OCI-LY7 (cell line): ENCODE measurements at regions not wholly inside any gene's neighbourhood (a gene's known extent, or its start where the extent isn't known, plus 50 kb on each side); places are given as distances from the start of the nearest gene placed in this dataset.

Experiments
- BruUV-seq: library from RNA; stranded (reverse); fragments of 400-500 nt; replicated peaks from 2 replicates; lab custom pipeline; 2021; lab: Mats Ljungman, UMichigan
- CTCF ChIA-PET: fragments of 300-600 bp; sonication (Branson Sonifier 250); formaldehyde crosslinking; loops from one replicate; lab custom pipeline; 2022; ENCODE audit warnings: antibody characterized with exemption; ENCODE audit not compliant: unreplicated experiment; lab: Charles Lee
- POLR2A ChIA-PET: fragments of 300-600 bp; sonication (Branson Sonifier 250); formaldehyde crosslinking; loops from one replicate; lab custom pipeline; 2022; ENCODE audit warnings: antibody characterized with exemption; lab: Charles Lee
- DNase-seq: peaks from one replicate; pipeline ENCODE4 v3.0.0-alpha.2; 2015; ENCODE audit warnings: low spot score
- H2AFZ ChIP-seq: fragments of 200-600 bp; sonication (generic), shearing (Covaris generic); 2 replicates; pipeline ENCODE4 v1.6.1; 2014; ENCODE audit warnings: mild to moderate bottlenecking, antibody characterized with exemption, low read length, moderate library complexity
- H3K27ac ChIP-seq: fragments of 200-600 bp; sonication (generic); 2 replicates; pipeline ENCODE4 v1.5.1; 2014; ENCODE audit warnings: mixed run types, low read depth, mild to moderate bottlenecking, moderate library complexity, low read length, inconsistent platforms; ENCODE audit not compliant: poor library complexity, severe bottlenecking
- H3K36me3 ChIP-seq: fragments of 200-600 bp; sonication (generic); 2 replicates; pipeline ENCODE4 v1.6.1; 2014; ENCODE audit warnings: mild to moderate bottlenecking, antibody characterized with exemption, low read length, moderate library complexity, mixed read lengths; ENCODE audit not compliant: insufficient read depth
- H3K4me1 ChIP-seq: fragments of 200-600 bp; sonication (generic); 2 replicates; pipeline ENCODE4 v1.5.1; 2014; ENCODE audit warnings: mild to moderate bottlenecking, low read length; ENCODE audit not compliant: insufficient read depth, poor library complexity, severe bottlenecking
- H3K4me2 ChIP-seq: fragments of 200-600 bp; sonication (generic); 2 replicates; pipeline ENCODE4 v1.6.1; 2014; ENCODE audit warnings: mild to moderate bottlenecking, low read length
- H3K4me3 ChIP-seq: fragments of 200-600 bp; sonication (generic); 2 replicates; pipeline ENCODE4 v1.5.1; 2014; ENCODE audit warnings: mild to moderate bottlenecking, low read depth, low read length; ENCODE audit not compliant: poor library complexity, severe bottlenecking
- H3K79me2 ChIP-seq: fragments of 200-600 bp; sonication (generic); 2 replicates; pipeline ENCODE4 v1.6.1; 2016; ENCODE audit warnings: low read depth, mild to moderate bottlenecking, low read length, moderate library complexity, mixed read lengths; ENCODE audit not compliant: insufficient read depth
- H3K9me2 ChIP-seq: fragments of 200-600 bp; sonication (generic); 2 replicates; pipeline ENCODE4 v1.6.1; 2016; ENCODE audit warnings: mild to moderate bottlenecking, low read length, mixed read lengths; ENCODE audit not compliant: insufficient read depth
- H3K9me3 ChIP-seq: fragments of 200-600 bp; sonication (generic); 2 replicates; pipeline ENCODE4 v1.6.1; 2014; ENCODE audit warnings: mild to moderate bottlenecking, mixed run types, low read length, mixed read lengths
- H4K20me1 ChIP-seq: fragments of 200-600 bp; sonication (generic); 2 replicates; pipeline ENCODE4 v1.6.1; 2014; ENCODE audit warnings: mild to moderate bottlenecking, antibody characterized with exemption, low read length, moderate library complexity, mixed read lengths; ENCODE audit not compliant: insufficient read depth
- EZH2phosphoT487 ChIP-seq: fragments of 200-600 bp; sonication (generic); IDR thresholded peaks from 2 replicates; pipeline ENCODE4 v1.6.1; 2018; ENCODE audit warnings: low read depth, borderline replicate concordance, mild to moderate bottlenecking, mixed run types, antibody characterized with exemption, low read length, moderate library complexity, mixed read lengths
- intact Hi-C: fragments of 100-400 bp; cut with micrococcal nuclease; formaldehyde crosslinking; loops from one replicate; pipeline ENCODE4 v1.10.0; 2022; ENCODE audit not compliant: unreplicated experiment
- TF ChIP-seq, protein P1 (sequence below): fragments of 200-600 bp; sonication (generic); conservative IDR thresholded peaks from 2 replicates; pipeline ENCODE4 v1.5.1; 2014; ENCODE audit warnings: mild to moderate bottlenecking, antibody characterized with exemption, low read length, moderate library complexity, mixed read lengths

DNA sequence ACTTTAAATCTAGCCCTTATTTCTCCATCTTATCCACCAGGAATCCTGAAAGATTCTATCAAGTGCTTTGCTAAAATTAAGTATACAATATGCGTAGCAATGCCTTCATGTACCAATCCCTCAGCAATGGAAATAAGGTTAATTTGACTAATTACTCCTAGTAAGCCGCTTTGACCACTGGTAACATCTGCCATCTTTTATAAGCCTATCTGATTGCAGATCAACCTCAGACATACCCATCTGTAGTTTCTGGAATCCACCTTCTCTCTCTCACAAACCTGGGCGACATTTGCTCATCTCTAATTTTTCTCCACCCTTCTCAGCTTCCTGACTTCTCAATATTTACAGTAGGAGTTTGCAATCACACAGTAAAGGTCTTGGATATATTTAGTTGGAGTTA, 138.8 kb upstream of the CRHR1 start:
- Histone ChIP-seq H3K4me1 (no peaks in the 10 kb centered on the region), H3K4me3 (no peak overlapping the region), H3K9me3 (no peaks in the 10 kb centered on the region), H3K4me2 (no peak overlapping the region), H3K79me2 (no peaks in the 10 kb centered on the region), H3K27ac (no peak overlapping the region), H3K9me2 (no peaks in the 10 kb centered on the region), H2AFZ (no peak overlapping the region), H4K20me1 (no peaks in the 10 kb centered on the region), H3K36me3 (no peaks in the 10 kb centered on the region)
- intact Hi-C loops = loop anchor here (10.0 kb wide), 1 partner anchor 149 kb away; no protein-coding TSS in a partner anchor
- POLR2A ChIA-PET = no interaction called here
- CTCF ChIA-PET = no interaction called here
- no TSS peak for BruUV-seq
- no peak for TF ChIP-seq EZH2phosphoT487
- TF ChIP-seq, protein P1, sequence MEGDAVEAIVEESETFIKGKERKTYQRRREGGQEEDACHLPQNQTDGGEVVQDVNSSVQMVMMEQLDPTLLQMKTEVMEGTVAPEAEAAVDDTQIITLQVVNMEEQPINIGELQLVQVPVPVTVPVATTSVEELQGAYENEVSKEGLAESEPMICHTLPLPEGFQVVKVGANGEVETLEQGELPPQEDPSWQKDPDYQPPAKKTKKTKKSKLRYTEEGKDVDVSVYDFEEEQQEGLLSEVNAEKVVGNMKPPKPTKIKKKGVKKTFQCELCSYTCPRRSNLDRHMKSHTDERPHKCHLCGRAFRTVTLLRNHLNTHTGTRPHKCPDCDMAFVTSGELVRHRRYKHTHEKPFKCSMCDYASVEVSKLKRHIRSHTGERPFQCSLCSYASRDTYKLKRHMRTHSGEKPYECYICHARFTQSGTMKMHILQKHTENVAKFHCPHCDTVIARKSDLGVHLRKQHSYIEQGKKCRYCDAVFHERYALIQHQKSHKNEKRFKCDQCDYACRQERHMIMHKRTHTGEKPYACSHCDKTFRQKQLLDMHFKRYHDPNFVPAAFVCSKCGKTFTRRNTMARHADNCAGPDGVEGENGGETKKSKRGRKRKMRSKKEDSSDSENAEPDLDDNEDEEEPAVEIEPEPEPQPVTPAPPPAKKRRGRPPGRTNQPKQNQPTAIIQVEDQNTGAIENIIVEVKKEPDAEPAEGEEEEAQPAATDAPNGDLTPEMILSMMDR = no peak
- DNase-seq = no peak

DNA sequence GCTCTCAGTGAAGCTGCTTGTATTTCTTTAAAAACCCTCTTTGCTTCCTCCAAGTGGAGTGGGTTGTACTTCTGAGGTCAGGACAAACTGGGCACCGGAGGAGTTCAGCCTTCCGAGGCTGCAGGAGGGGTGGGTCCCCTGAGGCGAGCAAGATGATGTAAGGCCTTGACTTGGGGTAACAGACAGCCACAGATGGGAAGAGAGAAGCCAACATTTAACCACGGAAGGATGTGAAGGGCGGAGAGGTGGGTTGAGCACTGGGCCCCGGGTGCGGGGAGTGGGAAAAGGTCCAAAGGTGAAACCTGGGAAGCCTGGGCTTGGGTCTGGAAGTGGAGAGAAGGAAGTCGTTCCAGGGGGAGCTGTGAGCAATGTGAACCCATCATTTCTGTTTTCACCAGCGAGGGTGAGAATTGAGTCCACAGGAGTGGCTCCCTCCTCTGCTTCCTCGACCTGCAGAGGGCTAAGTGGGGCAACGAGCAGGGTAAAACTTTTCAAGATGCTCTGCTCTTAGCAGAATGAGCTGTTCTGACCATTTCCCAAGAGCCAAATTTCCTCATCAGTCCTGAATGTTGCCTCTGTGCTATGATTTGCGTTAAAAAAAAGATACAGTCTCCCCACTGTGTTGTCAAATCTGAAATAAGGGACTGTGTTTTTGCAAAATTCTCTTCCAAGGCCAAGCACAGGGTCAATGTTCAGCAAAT, 137.7 kb upstream of the CRHR1 start:
- H3K4me2 ChIP-seq = no peak overlapping the region
- TF ChIP-seq EZH2phosphoT487 = no peak
- TF ChIP-seq, protein P1 = no peak
- ChIA-PET CTCF (interaction anchor here (0.5 kb wide), 1 partner anchor 141 kb away, joined by 3 read pairs; no protein-coding TSS in a partner anchor), POLR2A (interaction anchor here (1.0 kb wide), 1 partner anchor 21 kb away, joined by 4 read pairs; no protein-coding TSS in a partner anchor)
- no peaks in the 10 kb centered on the region for H4K20me1 ChIP-seq
- no TSS peak for BruUV-seq
- intact Hi-C loops = loop anchor here (2.0 to 10.0 kb wide), 2 partner anchors 148 to 208 kb away; no protein-coding TSS in a partner anchor
- no peaks in the 10 kb centered on the region for H3K36me3 ChIP-seq
- no peaks in the 10 kb centered on the region for H3K9me2 ChIP-seq
- DNase-seq = no peak
- no peak overlapping the region for H3K27ac ChIP-seq
- no peaks in the 10 kb centered on the region for H3K4me1 ChIP-seq
- no peak overlapping the region for H3K4me3 ChIP-seq
- no peaks in the 10 kb centered on the region for H3K9me3 ChIP-seq
- H3K79me2 ChIP-seq = no peaks in the 10 kb centered on the region
- H2AFZ ChIP-seq = no peak overlapping the region

DNA sequence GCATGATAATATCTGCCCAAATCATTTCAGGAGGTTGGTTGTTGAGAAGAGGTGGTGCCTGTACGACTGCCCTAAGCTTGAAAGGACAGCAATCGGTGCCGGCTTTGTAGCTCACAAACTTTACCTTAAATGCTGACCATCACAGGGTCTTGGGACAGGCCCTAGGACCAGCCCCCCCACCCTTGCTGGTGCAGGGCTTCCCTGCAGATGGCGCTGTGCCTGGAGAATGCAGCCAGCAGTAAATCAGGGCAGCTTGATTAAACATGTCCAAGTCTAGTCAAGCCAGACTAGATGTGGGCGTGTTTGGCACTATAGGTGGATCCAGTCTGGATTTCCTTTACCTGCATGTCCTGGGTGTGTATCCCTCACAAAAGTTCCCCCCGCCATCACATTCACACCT, 135.5 kb upstream of the CRHR1 start:
- intact Hi-C loops = loop anchor here (10.0 kb wide), 1 partner anchor 146 kb away; no protein-coding TSS in a partner anchor
- no peak overlapping the region for H3K27ac ChIP-seq
- no peaks in the 10 kb centered on the region for H3K79me2 ChIP-seq
- no peak overlapping the region for H2AFZ ChIP-seq
- no TSS peak for BruUV-seq
- TF ChIP-seq EZH2phosphoT487 = no peak
- TF ChIP-seq, protein P1 = peak; percentile 54
- H3K4me3 ChIP-seq = no peak overlapping the region
- no peaks in the 10 kb centered on the region for H3K4me1 ChIP-seq
- ChIA-PET CTCF (no interaction called here), POLR2A (no interaction called here)
- no peaks in the 10 kb centered on the region for H3K9me2 ChIP-seq
- DNase-seq = no peak
- H3K9me3 ChIP-seq = no peaks in the 10 kb centered on the region
- no peaks in the 10 kb centered on the region for H3K36me3 ChIP-seq
- H4K20me1 ChIP-seq = no peaks in the 10 kb centered on the region
- H3K4me2 ChIP-seq = no peak overlapping the region
